NCI-H524 treated with DMSO at 0.1 percent for 48 hours (cell line): ENCODE measurements at regions not wholly inside any gene's neighbourhood (a gene's known extent, or its start where the extent isn't known, plus 50 kb on each side); places are given as distances from the start of the nearest gene placed in this dataset.

Source experiments
- DNase-seq: peaks from one replicate; lab custom pipeline; 2025; lab: John Stamatoyannopoulos, UW

- no peak for DNase-seq
These were observed 72.8 kb upstream of the RARB start for GRCh38 chr3:25355034-25355885.

GRCh38 chr3:25355998-25356397, 72.1 kb upstream of the RARB start:
- no peak for DNase-seq

- DNase-seq: no peak
These were observed 65.9 kb upstream of the RARB start for GRCh38 chr3:25362118-25362517.

GRCh38 chr3:25365636-25366035, 62.4 kb upstream of the RARB start:
- DNase-seq: no peak

- no peak for DNase-seq
These were observed 61.0 kb upstream of the RARB start for GRCh38 chr3:25367025-25367424.

GRCh38 chr3:25372167-25372566, 55.9 kb upstream of the RARB start:
- DNase-seq: no peak

- no peak for DNase-seq
These were observed 51.7 kb upstream of the RARB start for GRCh38 chr3:25376340-25376739.

- no peak for DNase-seq
These were observed 51.0 kb upstream of the RARB start for GRCh38 chr3:25377042-25377441.
